Tibial nerve (tissue), 3 donors: ENCODE measurements at regions not wholly inside any gene's neighbourhood (a gene's known extent, or its start where the extent isn't known, plus 50 kb on each side); places are given as distances from the start of the nearest gene placed in this dataset.

Experiments used
- POLR2A ChIP-seq, 2 donors: fragments of 450-650 bp; IDR thresholded peaks; one replicate each; pipeline ENCODE4 v1.6.1; 2017; ENCODE audit warnings: antibody characterized with exemption in 2 of 2, mild to moderate bottlenecking in 2 of 2, moderate library complexity in 2 of 2
- TF ChIP-seq, protein P1 (sequence below), 5 experiments: fragments of 200-600 bp in 3 of 5; fragments of 450-650 bp in 2 of 5; sonication (generic) in 3 of 5; IDR thresholded peaks; one replicate each; pipeline ENCODE4 v1.5.1; 2016 to 2019; ENCODE audit warnings: antibody characterized with exemption in 5 of 5, mild to moderate bottlenecking in 3 of 5, moderate library complexity in 2 of 5

DNA sequence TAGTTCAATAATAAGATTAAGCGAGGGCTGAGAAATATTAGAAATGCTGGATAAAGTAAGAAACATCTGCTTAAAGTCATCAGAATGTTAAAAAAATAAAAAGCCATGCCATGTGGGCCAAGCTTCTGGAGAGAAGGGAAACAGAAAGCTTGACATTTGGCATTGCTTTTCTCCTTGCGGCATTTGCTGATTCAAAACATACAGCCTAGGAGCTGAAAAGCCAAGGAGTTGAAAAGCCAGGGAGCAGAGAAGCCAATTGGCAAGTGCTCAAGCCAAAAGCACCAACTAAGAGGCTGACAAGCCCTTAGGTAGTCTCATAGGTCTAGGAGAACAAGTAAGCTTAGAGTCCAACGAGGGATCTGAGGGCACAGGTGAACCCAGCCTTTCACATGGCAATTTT lies 754.3 kb downstream of the TLE4 start:
- TF ChIP-seq, protein P1, sequence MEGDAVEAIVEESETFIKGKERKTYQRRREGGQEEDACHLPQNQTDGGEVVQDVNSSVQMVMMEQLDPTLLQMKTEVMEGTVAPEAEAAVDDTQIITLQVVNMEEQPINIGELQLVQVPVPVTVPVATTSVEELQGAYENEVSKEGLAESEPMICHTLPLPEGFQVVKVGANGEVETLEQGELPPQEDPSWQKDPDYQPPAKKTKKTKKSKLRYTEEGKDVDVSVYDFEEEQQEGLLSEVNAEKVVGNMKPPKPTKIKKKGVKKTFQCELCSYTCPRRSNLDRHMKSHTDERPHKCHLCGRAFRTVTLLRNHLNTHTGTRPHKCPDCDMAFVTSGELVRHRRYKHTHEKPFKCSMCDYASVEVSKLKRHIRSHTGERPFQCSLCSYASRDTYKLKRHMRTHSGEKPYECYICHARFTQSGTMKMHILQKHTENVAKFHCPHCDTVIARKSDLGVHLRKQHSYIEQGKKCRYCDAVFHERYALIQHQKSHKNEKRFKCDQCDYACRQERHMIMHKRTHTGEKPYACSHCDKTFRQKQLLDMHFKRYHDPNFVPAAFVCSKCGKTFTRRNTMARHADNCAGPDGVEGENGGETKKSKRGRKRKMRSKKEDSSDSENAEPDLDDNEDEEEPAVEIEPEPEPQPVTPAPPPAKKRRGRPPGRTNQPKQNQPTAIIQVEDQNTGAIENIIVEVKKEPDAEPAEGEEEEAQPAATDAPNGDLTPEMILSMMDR (IDR thresholded peaks at IDR 0.05) = no peak
- TF ChIP-seq POLR2A (IDR thresholded peaks at IDR 0.05) = no peak
